Keratinocyte (primary cell): ENCODE measurements at regions not wholly inside any gene's neighbourhood (a gene's known extent, or its start where the extent isn't known, plus 50 kb on each side); places are given as distances from the start of the nearest gene placed in this dataset.
A peak's percentile ranks its signal among the peaks of the same experiment; 100 is the strongest.

Experiments used
- DNase-seq: peaks from one replicate; pipeline ENCODE4 v3.0.0-alpha.2; 2011; ENCODE audit warnings: low read depth, missing footprints, low spot score
- FAIRE-seq: peaks from 2 replicates; lab custom pipeline; 2011; peaks lifted over from hg19 to GRCh38; lab: Jason Lieb, UNC
- H2AFZ ChIP-seq: 2 replicates; pipeline ENCODE4 v1.6.0; 2012; ENCODE audit warnings: low read length, control low read depth, inconsistent platforms; ENCODE audit not compliant: control insufficient read depth
- H3K27ac ChIP-seq: 2 replicates; pipeline ENCODE4 v1.5.1; 2011; ENCODE audit warnings: low read length; ENCODE audit not compliant: control insufficient read depth, insufficient read depth
- H3K27me3 ChIP-seq: 3 replicates; pipeline ENCODE4 v1.6.0; 2011; ENCODE audit warnings: low read length; ENCODE audit not compliant: control insufficient read depth, insufficient read depth; ENCODE audit errors: extremely low read depth
- H3K36me3 ChIP-seq, 2 experiments: 2 replicates in 1 of 2; 3 replicates in 1 of 2; pipeline ENCODE4 v1.5.1; 2011; ENCODE audit warnings: low read length in 2 of 2, mild to moderate bottlenecking in 1 of 2; ENCODE audit not compliant: control insufficient read depth in 2 of 2, insufficient read depth in 2 of 2; ENCODE audit errors: extremely low read depth in 1 of 2
- H3K4me1 ChIP-seq: 3 replicates; pipeline ENCODE4 v1.5.1; 2011; ENCODE audit warnings: low read length; ENCODE audit not compliant: control insufficient read depth, insufficient read depth; ENCODE audit errors: extremely low read depth
- H3K4me2 ChIP-seq: 3 replicates; pipeline ENCODE4 v1.6.0; 2011; ENCODE audit warnings: low read depth, low read length; ENCODE audit not compliant: control insufficient read depth, insufficient read depth; ENCODE audit errors: extremely low read depth
- H3K4me3 ChIP-seq, 3 experiments: fragments of 200-600 bp in 1 of 3; sonication (generic) in 1 of 3; 2 replicates in 2 of 3; 3 replicates in 1 of 3; pipeline ENCODE4 v1.5.1; 2011 to 2016; ENCODE audit warnings: low read length in 3 of 3, mild to moderate bottlenecking in 3 of 3, control low read depth in 2 of 3, inconsistent platforms in 1 of 3, low read depth in 1 of 3, mixed read lengths in 1 of 3, mixed run types in 1 of 3, moderate library complexity in 1 of 3; ENCODE audit not compliant: control insufficient read depth in 2 of 3, insufficient read depth in 2 of 3; ENCODE audit errors: extremely low read depth in 1 of 3
- H3K79me2 ChIP-seq: 2 replicates; pipeline ENCODE4 v1.6.0; 2012; ENCODE audit warnings: low read length; ENCODE audit not compliant: control insufficient read depth, insufficient read depth
- H3K9ac ChIP-seq: 3 replicates; pipeline ENCODE4 v1.6.0; 2011; ENCODE audit warnings: low read length; ENCODE audit not compliant: control insufficient read depth, insufficient read depth; ENCODE audit errors: extremely low read depth
- H3K9me1 ChIP-seq: 3 replicates; pipeline ENCODE4 v1.6.0; 2011; ENCODE audit warnings: low read length; ENCODE audit not compliant: control insufficient read depth, insufficient read depth; ENCODE audit errors: extremely low read depth
- H3K9me3 ChIP-seq: 2 replicates; pipeline ENCODE4 v1.5.1; 2012; ENCODE audit warnings: low read depth, low read length; ENCODE audit not compliant: control insufficient read depth
- H4K20me1 ChIP-seq: 3 replicates; pipeline ENCODE4 v1.6.0; 2011; ENCODE audit warnings: low read length; ENCODE audit not compliant: control insufficient read depth, insufficient read depth; ENCODE audit errors: extremely low read depth
- EZH2 ChIP-seq: IDR thresholded peaks from one replicate; pipeline ENCODE4 v1.6.1; 2012; ENCODE audit warnings: inconsistent platforms, mild to moderate bottlenecking, low read length, moderate library complexity
- dilution Hi-C: fragments of 300-500 bp; cut with MboI; formaldehyde crosslinking; loops from one replicate; pipeline ENCODE4 v1.7.0; 2020; ENCODE audit warnings: low sequenced_read_pairs; ENCODE audit not compliant: extremely low pct_ligation_motif_present
- TF ChIP-seq, protein P1 (sequence below), 3 experiments: IDR thresholded peaks in 1 of 3; conservative IDR thresholded peaks in 1 of 3; optimal IDR thresholded peaks in 1 of 3; 2 replicates in 2 of 3; 3 replicates in 1 of 3; pipeline versions ENCODE3 to v1.5.1; 2011; ENCODE audit warnings: low read length in 3 of 3, mild to moderate bottlenecking in 3 of 3, moderate library complexity in 2 of 3, control low read depth in 1 of 3, inconsistent platforms in 1 of 3; ENCODE audit not compliant: insufficient read depth in 2 of 3; ENCODE audit errors: extremely low read depth in 1 of 3

DNA sequence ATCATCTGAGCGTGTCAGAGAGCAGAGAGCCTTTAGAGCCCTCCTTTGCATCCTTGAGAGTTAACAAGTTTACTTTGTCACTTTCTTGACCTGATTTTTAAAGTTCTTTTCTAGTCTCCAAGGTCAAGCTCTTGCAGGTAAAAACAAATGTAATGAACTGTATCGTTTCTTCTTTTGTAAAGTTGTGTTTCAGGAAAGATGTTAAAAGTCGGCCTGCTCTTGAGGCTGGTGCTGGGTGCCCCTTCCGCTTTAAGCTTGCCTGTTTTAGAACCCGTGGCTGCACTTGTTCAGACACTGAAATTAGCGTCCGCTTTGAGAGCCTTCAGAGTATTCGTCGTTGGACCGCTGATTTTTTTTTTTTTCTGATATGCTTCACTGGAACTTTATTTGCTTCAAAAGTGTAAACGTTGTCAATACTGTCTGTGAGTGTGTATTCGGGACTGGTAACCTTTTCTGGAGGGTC, 52.6 kb upstream of the ULK4 start:
- Histone ChIP-seq H3K9me3 (no peaks in the 10 kb centered on the region), H3K4me3 (peak overlapping the region; percentile 92 to 97 (median 93)), H3K9me1 (no peaks in the 10 kb centered on the region), H3K9ac (peak overlapping the region; percentile 84), H3K27me3 (no peaks in the 10 kb centered on the region), H3K79me2 (peaks cover 56% of the 10 kb centered on the region), H4K20me1 (no peaks in the 10 kb centered on the region), H3K27ac (peak overlapping the region; percentile 58), H3K4me1 (peaks cover 17% of the 10 kb centered on the region), H3K36me3 (no peaks in the 10 kb centered on the region), H3K4me2 (peak overlapping the region; percentile 92), H2AFZ (peak overlapping the region; percentile 20)
- dilution Hi-C loops, result no loop called here
- DNase-seq (no peak), FAIRE-seq (peak; percentile 77)
- TF ChIP-seq, protein P1, sequence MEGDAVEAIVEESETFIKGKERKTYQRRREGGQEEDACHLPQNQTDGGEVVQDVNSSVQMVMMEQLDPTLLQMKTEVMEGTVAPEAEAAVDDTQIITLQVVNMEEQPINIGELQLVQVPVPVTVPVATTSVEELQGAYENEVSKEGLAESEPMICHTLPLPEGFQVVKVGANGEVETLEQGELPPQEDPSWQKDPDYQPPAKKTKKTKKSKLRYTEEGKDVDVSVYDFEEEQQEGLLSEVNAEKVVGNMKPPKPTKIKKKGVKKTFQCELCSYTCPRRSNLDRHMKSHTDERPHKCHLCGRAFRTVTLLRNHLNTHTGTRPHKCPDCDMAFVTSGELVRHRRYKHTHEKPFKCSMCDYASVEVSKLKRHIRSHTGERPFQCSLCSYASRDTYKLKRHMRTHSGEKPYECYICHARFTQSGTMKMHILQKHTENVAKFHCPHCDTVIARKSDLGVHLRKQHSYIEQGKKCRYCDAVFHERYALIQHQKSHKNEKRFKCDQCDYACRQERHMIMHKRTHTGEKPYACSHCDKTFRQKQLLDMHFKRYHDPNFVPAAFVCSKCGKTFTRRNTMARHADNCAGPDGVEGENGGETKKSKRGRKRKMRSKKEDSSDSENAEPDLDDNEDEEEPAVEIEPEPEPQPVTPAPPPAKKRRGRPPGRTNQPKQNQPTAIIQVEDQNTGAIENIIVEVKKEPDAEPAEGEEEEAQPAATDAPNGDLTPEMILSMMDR (optimal IDR thresholded peaks at IDR 0.05 in 1 of 3, IDR thresholded peaks at IDR 0.05 in 1 of 3, conservative IDR thresholded peaks at IDR 0.05 in 1 of 3; ENCODE audit: extremely low read depth in 1 of 3, insufficient read depth in 2 of 3, low read length in 3 of 3), result no peak
- no peak for TF ChIP-seq EZH2

DNA sequence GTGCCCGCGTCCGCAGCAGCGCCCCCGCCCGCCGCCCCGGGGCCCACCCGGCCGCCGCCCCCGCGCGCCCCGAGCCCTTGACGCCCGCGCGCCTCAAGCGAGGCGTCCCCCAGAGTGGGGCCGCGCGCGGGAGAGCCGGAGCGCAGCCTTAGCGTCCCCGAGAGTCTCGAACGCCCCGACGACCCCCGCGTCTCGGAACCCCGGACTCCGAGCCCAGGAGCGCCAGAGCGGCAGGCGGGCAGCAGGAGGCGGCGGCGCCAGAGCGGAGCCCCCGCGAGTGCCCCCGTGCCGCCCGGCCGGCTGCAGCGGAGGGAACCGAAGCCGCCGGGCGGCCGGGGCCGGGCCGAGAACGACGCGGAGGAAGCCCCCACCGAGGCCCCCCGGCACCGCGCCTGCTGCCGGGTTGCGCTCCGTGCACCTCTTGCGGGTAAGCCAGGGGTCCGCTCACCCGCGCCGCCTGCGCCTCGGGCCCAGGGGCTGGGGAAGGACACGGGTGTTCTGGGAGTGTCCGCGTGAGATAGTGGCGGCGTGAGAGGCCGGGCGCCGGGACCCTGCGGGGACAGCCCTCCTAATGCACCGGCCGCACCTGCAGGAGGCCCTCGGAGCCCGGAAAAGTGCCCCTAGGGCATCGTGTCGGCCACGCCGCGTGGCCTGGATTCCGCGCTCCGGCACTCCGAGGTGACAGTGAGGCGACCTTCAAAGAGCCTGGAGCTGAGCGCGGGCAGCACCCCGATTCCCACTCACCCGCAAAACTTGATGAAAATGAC, 52.0 kb upstream of the ULK4 start:
- no peaks in the 10 kb centered on the region for H3K9me3 ChIP-seq
- H3K27ac ChIP-seq, result peak overlapping the region; percentile 58
- no peak for TF ChIP-seq EZH2
- peak overlapping the region; percentile 92 for H3K4me2 ChIP-seq
- H3K9ac ChIP-seq, result peak overlapping the region; percentile 84
- no peaks in the 10 kb centered on the region for H3K36me3 ChIP-seq
- no peaks in the 10 kb centered on the region for H3K27me3 ChIP-seq
- H3K4me1 ChIP-seq, result peaks cover 11% of the 10 kb centered on the region
- no peak for FAIRE-seq
- no peak for DNase-seq
- dilution Hi-C loops, result no loop called here
- H3K79me2 ChIP-seq, result peaks cover 50% of the 10 kb centered on the region
- peak overlapping the region; percentile 35 for H2AFZ ChIP-seq
- H3K9me1 ChIP-seq, result no peaks in the 10 kb centered on the region
- H4K20me1 ChIP-seq, result no peaks in the 10 kb centered on the region
- H3K4me3 ChIP-seq, result peak overlapping the region; percentile 92 to 97 (median 93)
